ENCODE measurements at regions not wholly inside any gene's neighbourhood (a gene's known extent, or its start where the extent isn't known, plus 50 kb on each side); places are given as distances from the start of the nearest gene placed in this dataset.

DNA sequence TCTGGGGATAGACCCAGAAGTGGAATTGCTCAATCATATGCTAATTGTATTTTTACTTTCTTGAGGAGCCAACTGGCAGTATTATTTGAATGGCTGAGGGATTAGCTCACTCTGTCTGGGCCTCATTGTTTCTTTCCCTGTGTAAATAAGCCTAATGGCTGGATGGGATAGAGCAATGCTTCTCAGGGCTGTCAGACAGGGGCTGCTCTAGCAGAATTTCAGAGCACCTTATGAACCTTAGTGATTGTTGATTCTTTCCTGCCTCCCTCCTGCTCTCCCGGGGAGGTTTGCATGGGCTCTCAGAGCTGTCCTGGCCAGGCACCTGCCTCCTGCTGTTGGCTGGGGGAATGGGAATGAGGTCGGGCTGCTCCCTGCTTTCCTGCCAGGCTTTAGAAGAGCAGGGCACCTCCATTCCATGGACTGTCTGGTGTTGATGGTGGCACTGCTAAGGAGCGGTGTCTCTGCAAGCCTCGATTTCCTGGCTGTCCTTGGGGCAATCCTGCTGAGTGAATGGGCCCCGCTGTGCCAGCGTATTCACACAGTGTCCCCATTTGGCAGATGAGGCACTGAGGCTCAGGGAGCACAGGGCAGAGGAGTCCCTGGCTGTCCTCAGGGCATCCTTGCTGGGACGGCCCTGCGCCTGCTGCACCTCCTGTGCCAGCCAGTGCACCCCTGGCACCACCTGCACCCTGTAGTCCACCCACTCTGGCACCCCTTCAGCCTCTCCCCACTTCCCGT, 468.2 kb upstream of the HS6ST1 start:
- Histone ChIP-seq H3K27me3 (no peaks in the 10 kb centered on the region), H3K36me3 (no peaks in the 10 kb centered on the region), H3K9me3 (no peaks in the 10 kb centered on the region), H3K4me1 (no peaks in the 10 kb centered on the region), H3K4me3 (no peak overlapping the region), H3K27ac (no peak overlapping the region)
- DNase-seq (no peak), ATAC-seq (no peak)
- intact Hi-C loops (cut with DNase I) = no loop called here
- TF ChIP-seq, protein P1, sequence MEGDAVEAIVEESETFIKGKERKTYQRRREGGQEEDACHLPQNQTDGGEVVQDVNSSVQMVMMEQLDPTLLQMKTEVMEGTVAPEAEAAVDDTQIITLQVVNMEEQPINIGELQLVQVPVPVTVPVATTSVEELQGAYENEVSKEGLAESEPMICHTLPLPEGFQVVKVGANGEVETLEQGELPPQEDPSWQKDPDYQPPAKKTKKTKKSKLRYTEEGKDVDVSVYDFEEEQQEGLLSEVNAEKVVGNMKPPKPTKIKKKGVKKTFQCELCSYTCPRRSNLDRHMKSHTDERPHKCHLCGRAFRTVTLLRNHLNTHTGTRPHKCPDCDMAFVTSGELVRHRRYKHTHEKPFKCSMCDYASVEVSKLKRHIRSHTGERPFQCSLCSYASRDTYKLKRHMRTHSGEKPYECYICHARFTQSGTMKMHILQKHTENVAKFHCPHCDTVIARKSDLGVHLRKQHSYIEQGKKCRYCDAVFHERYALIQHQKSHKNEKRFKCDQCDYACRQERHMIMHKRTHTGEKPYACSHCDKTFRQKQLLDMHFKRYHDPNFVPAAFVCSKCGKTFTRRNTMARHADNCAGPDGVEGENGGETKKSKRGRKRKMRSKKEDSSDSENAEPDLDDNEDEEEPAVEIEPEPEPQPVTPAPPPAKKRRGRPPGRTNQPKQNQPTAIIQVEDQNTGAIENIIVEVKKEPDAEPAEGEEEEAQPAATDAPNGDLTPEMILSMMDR (IDR thresholded peaks at IDR 0.05) = no peak

DNA sequence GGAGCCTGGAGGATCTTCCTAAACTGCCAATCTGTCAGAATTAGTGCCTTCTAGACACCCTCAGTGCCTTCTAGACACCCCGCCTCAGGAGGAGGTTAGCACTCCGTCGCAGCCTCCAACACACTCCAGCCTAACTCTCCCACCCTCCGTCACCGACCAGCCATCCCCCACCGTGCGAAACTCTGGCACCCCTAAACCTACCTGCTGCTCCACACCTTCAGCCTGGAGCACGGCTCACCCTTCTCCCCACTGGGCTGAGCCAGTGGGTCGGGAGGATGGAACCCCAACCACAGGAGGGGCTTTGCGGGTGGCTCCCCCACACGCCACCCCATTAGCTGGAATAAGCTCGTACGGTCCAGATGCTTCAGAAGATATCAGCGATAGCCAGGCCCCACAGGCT, 468.9 kb upstream of the HS6ST1 start:
- intact Hi-C loops (cut with DNase I) = no loop called here
- Histone ChIP-seq H3K4me3 (no peak overlapping the region), H3K9me3 (no peaks in the 10 kb centered on the region), H3K27me3 (no peaks in the 10 kb centered on the region), H3K36me3 (no peaks in the 10 kb centered on the region), H3K27ac (no peak overlapping the region), H3K4me1 (no peaks in the 10 kb centered on the region)
- TF ChIP-seq, protein P1 (IDR thresholded peaks at IDR 0.05) = no peak
- DNase-seq = no peak
- no peak for ATAC-seq

DNA sequence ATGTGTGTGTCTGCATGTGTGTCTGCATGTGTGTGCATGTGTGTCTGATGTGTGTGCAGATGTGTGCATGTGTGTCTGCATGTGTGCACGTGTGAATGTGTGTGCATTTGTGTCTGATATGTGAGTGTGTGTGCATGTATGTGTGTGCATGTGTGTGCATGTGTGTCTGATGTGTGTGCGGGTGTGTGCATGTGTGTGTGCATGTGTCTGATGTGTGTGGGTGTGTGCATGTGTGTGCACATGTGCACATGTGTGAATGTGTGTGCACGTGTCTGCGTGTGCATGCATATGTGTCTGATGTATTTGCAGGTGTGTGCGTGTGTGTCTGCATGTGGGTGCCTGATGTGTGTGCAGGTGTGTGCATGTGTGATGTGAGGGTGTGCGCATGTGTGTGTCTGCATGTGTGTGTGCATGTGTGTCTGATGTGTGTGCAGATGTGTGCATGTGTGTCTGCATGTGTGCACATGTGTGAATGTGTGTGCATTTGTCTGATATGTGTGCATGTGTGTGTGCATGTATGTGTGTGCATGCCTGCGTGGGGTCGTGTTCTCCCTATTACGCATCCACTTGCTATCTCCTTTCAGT, 470.1 kb upstream of the HS6ST1 start:
- ATAC-seq (no peak), DNase-seq (no peak)
- H3K27ac ChIP-seq = no peak overlapping the region
- no peaks in the 10 kb centered on the region for H3K9me3 ChIP-seq
- H3K36me3 ChIP-seq = no peaks in the 10 kb centered on the region
- no peaks in the 10 kb centered on the region for H3K27me3 ChIP-seq
- no peak overlapping the region for H3K4me3 ChIP-seq
- no peaks in the 10 kb centered on the region for H3K4me1 ChIP-seq
- intact Hi-C loops (cut with DNase I) = no loop called here
- TF ChIP-seq, protein P1 (IDR thresholded peaks at IDR 0.05) = no peak

DNA sequence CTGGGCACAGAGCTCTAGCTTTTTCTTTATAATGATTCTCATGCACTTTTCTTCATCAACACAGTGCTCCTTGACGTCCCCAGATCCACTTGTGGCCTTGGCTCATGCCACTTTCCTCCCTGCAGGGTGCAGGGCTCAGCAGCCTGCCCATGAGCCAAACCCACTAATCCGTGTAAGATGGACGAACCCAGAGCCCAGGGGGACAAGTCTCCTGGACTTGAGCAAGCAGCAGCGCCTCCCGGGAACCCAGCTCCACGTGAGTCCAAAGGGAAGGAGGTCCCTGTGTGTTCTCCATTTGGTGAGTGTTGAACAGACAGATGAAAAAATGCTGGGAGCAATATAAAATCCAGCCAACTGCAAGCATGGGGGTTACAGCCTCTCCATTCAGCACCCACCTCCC, 470.6 kb upstream of the HS6ST1 start:
- no peaks in the 10 kb centered on the region for H3K27me3 ChIP-seq
- no peaks in the 10 kb centered on the region for H3K9me3 ChIP-seq
- intact Hi-C loops (cut with DNase I) = no loop called here
- DNase-seq (no peak), ATAC-seq (no peak)
- TF ChIP-seq, protein P1 (IDR thresholded peaks at IDR 0.05) = no peak
- H3K4me3 ChIP-seq = no peak overlapping the region
- no peaks in the 10 kb centered on the region for H3K4me1 ChIP-seq
- no peaks in the 10 kb centered on the region for H3K36me3 ChIP-seq
- H3K27ac ChIP-seq = no peak overlapping the region

- TF ChIP-seq, protein P1 (IDR thresholded peaks at IDR 0.05) = no peak
- Histone ChIP-seq H3K27me3 (no peaks in the 10 kb centered on the region), H3K4me1 (no peaks in the 10 kb centered on the region), H3K36me3 (no peaks in the 10 kb centered on the region), H3K4me3 (no peak overlapping the region), H3K9me3 (no peaks in the 10 kb centered on the region), H3K27ac (no peak overlapping the region)
- DNase-seq (peak; percentile 46), ATAC-seq (no peak)
- intact Hi-C loops (cut with DNase I) = no loop called here
Measured at GRCh38 chr2:128789776-128790455, 471.2 kb upstream of the HS6ST1 start.
